K562 (cell line): ENCODE measurements at regions not wholly inside any gene's neighbourhood (a gene's known extent, or its start where the extent isn't known, plus 50 kb on each side); places are given as distances from the start of the nearest gene placed in this dataset.
"Not testable (repeated sequence)": the region's sequence is repeated elsewhere in the genome, so short reads cannot be mapped to it uniquely, and the experiment has no call there.

ENCODE experiments used
- ATAC-seq: fragments of 200-7000 bp; cut with Tn5 transposase; 3 replicates; pipeline ENCODE4 v1.9.1; 2020; ENCODE audit warnings: moderate library complexity
- BruUV-seq: library from RNA; stranded (reverse); fragments of 400-500 nt; replicated peaks from 2 replicates; lab custom pipeline; 2021; lab: Mats Ljungman, UMichigan
- CTCF ChIA-PET: fragments of 300-600 bp; formaldehyde crosslinking; extraction: SDS; loops from one replicate; lab custom pipeline; 2021; ENCODE audit warnings: low intra/inter-chr PET ratio; lab: Yijun Ruan, JAX
- POLR2A ChIA-PET: fragments of 300-600, 350-650 bp; sonication (Branson Sonifier 250); formaldehyde crosslinking; extraction: SDS; loops from one replicate; lab custom pipeline; 2021; ENCODE audit warnings: antibody characterized with exemption, inconsistent platforms; lab: Yijun Ruan, JAX
- DNase-seq, 4 experiments: peaks; one replicate each; pipeline versions ENCODE4 v3.0.0 to v3.0.0-alpha.2; 2011 to 2018; ENCODE audit warnings: low spot score in 3 of 4, mixed read lengths in 3 of 4; ENCODE audit errors: extremely low read depth in 1 of 4
- FAIRE-seq: peaks from 2 replicates; lab custom pipeline; 2011; peaks lifted over from hg19 to GRCh38; lab: Jason Lieb, UNC
- H2AFZ ChIP-seq: 2 replicates; pipeline ENCODE4 v1.6.0; 2011; ENCODE audit warnings: low read depth, low read length, control low read depth, inconsistent platforms
- H3K27ac ChIP-seq: fragments of 200-600 bp; 3 replicates; pipeline ENCODE4 v1.8.0; 2011; ENCODE audit warnings: low read depth, mild to moderate bottlenecking, control low read depth, inconsistent platforms, low read length, moderate library complexity, mixed read lengths; ENCODE audit errors: extremely low read depth
- H3K27me3 ChIP-seq, 2 experiments: fragments of 300-600 bp in 1 of 2; 2 replicates in 1 of 2; 3 replicates in 1 of 2; pipeline versions ENCODE4 v1.6.0 to v1.8.0; 2011; ENCODE audit warnings: inconsistent platforms in 2 of 2, low read length in 2 of 2, mild to moderate bottlenecking in 1 of 2, mixed read lengths in 1 of 2, moderate library complexity in 1 of 2; ENCODE audit not compliant: control insufficient read depth in 2 of 2, insufficient read depth in 2 of 2
- H3K36me3 ChIP-seq: fragments of 300-600 bp; 3 replicates; pipeline ENCODE4 v1.8.0; 2011; ENCODE audit warnings: mild to moderate bottlenecking, low read length, inconsistent platforms; ENCODE audit not compliant: control insufficient read depth, insufficient read depth
- H3K4me1 ChIP-seq, 2 experiments: fragments of 200-600 bp in 1 of 2; replicated peaks in 1 of 2; 2 replicates in 1 of 2; 3 replicates in 1 of 2; pipeline versions ENCODE4 v1.5.1 to v1.8.0; 2011; ENCODE audit warnings: inconsistent platforms in 2 of 2, low read length in 2 of 2, mild to moderate bottlenecking in 1 of 2, mixed read lengths in 1 of 2, moderate library complexity in 1 of 2; ENCODE audit not compliant: control insufficient read depth in 2 of 2, insufficient read depth in 2 of 2
- H3K4me2 ChIP-seq: 2 replicates; pipeline ENCODE4 v1.6.1; 2011; ENCODE audit warnings: low read length, control low read depth, inconsistent platforms, mixed read lengths; ENCODE audit not compliant: insufficient read depth
- H3K4me3 ChIP-seq: fragments of 200-600 bp; sonication (generic), shearing (Covaris generic); 2 replicates; pipeline ENCODE4 v1.5.1; 2016; ENCODE audit warnings: control low read depth, inconsistent platforms
- H3K79me2 ChIP-seq: fragments of 200-600 bp; 3 replicates; pipeline ENCODE4 v1.8.0; 2011; ENCODE audit warnings: low read length, inconsistent platforms; ENCODE audit not compliant: control insufficient read depth, insufficient read depth
- H3K9ac ChIP-seq, 2 experiments: 2 replicates each; pipeline versions ENCODE4 v1.6.0 to v1.6.1; 2011; ENCODE audit warnings: low read depth in 2 of 2, low read length in 2 of 2, control low read depth in 1 of 2, inconsistent platforms in 1 of 2, mild to moderate bottlenecking in 1 of 2, mixed read lengths in 1 of 2; ENCODE audit not compliant: insufficient read depth in 1 of 2
- H3K9me1 ChIP-seq: one replicate; pipeline ENCODE4 v1.6.0; 2011; ENCODE audit warnings: inconsistent platforms, mild to moderate bottlenecking, low read length, moderate library complexity; ENCODE audit not compliant: control insufficient read depth, insufficient read depth
- H3K9me3 ChIP-seq: replicated peaks from 2 replicates; pipeline ENCODE4 v1.5.1; 2011; ENCODE audit warnings: low read depth, low read length, inconsistent platforms; ENCODE audit not compliant: control insufficient read depth, insufficient read depth
- H4K20me1 ChIP-seq: replicated peaks from 2 replicates; pipeline ENCODE4 v1.6.1; 2011; ENCODE audit warnings: low read length, inconsistent platforms, mixed read lengths; ENCODE audit not compliant: control insufficient read depth, insufficient read depth
- C11orf30 ChIP-seq: fragments of 450-650 bp; IDR thresholded peaks from 2 replicates; pipeline ENCODE4 v1.6.1; 2016; ENCODE audit warnings: low read depth, mild to moderate bottlenecking
- HNRNPL ChIP-seq: fragments of 200-400 bp; formaldehyde crosslinking; IDR thresholded peaks from 2 replicates; pipeline ENCODE4 v1.6.1; 2017; ENCODE audit warnings: low read depth, mild to moderate bottlenecking, low read length
- MAFG ChIP-seq: fragments of 450-650 bp; conservative IDR thresholded peaks from 2 replicates; pipeline ENCODE4 v1.6.1; 2016; ENCODE audit warnings: missing genetic modification characterization, missing compliant biosample characterization
- MTA2 ChIP-seq: fragments of 450-650 bp; IDR thresholded peaks from 2 replicates; pipeline ENCODE4 v1.6.1; 2016; ENCODE audit warnings: low read depth
- SUPT5H ChIP-seq: fragments of 450-650 bp; IDR thresholded peaks from 2 replicates; pipeline ENCODE4 v1.6.1; 2016
- U2AF2 ChIP-seq: fragments of 200-400 bp; formaldehyde crosslinking; optimal IDR thresholded peaks from 2 replicates; pipeline ENCODE3; 2017; ENCODE audit warnings: low read depth, mild to moderate bottlenecking, low read length
- ZNF224 ChIP-seq: sonication (generic); formaldehyde crosslinking; IDR thresholded peaks from 2 replicates; pipeline ENCODE4 v1.8.0; 2022; ENCODE audit warnings: mild to moderate bottlenecking, missing genetic modification reagents
- ZNF316 ChIP-seq: fragments of 450-650 bp; IDR thresholded peaks from 2 replicates; pipeline ENCODE4 v1.6.1; 2016
- ZNF764 ChIP-seq: fragments of 250-450 bp; sonication (Bioruptor Pico); IDR thresholded peaks from 2 replicates; pipeline ENCODE4 v1.4.0; 2020; ENCODE audit warnings: low read depth, mild to moderate bottlenecking, moderate library complexity
- ZNF830 ChIP-seq: fragments of 250-450 bp; sonication (Bioruptor Pico); IDR thresholded peaks from 2 replicates; pipeline ENCODE4 v1.5.0; 2021; ENCODE audit warnings: mild to moderate bottlenecking
- WGBS: fragments of 100-300 bp; shearing (Covaris generic); methylation state at CpG from one replicate; pipeline ENCODE4 v1.1.6; 2016; ENCODE audit warnings: low coverage, mixed read lengths; ENCODE audit not compliant: insufficient coverage; ENCODE audit errors: missing lambda C conversion rate; 5-methylcytosine and 5-hydroxymethylcytosine counted together
- in situ Hi-C: fragments of 300-500 bp; cut with MboI; formaldehyde crosslinking; loops from 4 replicates; pipeline ENCODE4 v1.15.0; 2018; ENCODE audit warnings: inconsistent platforms, mixed read lengths
- intact Hi-C: fragments of 100-400 bp; cut with micrococcal nuclease; formaldehyde crosslinking; loops from 2 replicates; pipeline ENCODE4 v1.14.2; 2022
- TF ChIP-seq, protein P1 (sequence below): fragments of 450-650 bp; formaldehyde crosslinking; conservative IDR thresholded peaks from 2 replicates; pipeline ENCODE4 v1.4.0; 2022; ENCODE audit warnings: mild to moderate bottlenecking, missing genetic modification characterization
- TF ChIP-seq, protein P2 (sequence below): conservative IDR thresholded peaks from 2 replicates; pipeline ENCODE4 v1.6.1; 2011; ENCODE audit warnings: low read depth, mild to moderate bottlenecking, low read length; ENCODE audit not compliant: control insufficient read depth
- TF ChIP-seq, protein P3 (sequence below): fragments of 250-450 bp; sonication (Bioruptor Pico); IDR thresholded peaks from 2 replicates; pipeline ENCODE4 v1.4.0; 2020; ENCODE audit warnings: mild to moderate bottlenecking

DNA sequence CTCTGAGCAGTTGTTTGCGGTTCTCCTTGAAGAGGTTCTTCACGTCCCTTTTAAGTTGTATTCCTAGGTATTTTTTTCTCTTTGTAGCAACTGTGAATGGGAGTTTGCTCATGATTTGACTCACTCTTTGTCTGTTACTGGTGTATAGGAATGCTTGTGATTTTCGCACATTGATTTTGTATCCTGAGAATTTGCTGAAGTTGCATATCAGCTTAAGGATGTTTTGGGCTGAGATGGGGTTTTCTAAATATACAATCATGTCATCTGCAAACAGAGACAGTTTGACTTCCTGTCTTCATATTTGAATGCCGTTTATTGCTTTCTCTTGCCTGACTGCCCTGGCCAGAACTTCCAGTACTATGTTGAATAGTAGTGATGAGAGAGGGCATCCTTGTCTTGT is 122.5 kb upstream of the CCDC85A start:
- BruUV-seq, ATAC-seq, H3K4me2 ChIP-seq, H3K4me3 ChIP-seq, intact Hi-C loops, H3K36me3 ChIP-seq, H2AFZ ChIP-seq, H3K4me1 ChIP-seq, FAIRE-seq, H3K9me1 ChIP-seq, H4K20me1 ChIP-seq, in situ Hi-C loops, H3K9me3 ChIP-seq: not testable (repeated sequence)
- 0% methylated on average over 4 of the region's 4 CpGs for whole genome bisulfite sequencing
- TF ChIP-seq ZNF316, result peak; percentile 52
- 0 out of 2 replicates have a peak, but pooled peaks have one; percentile 21 for TF ChIP-seq C11orf30
- TF ChIP-seq, all 486 proteins: peak for 2; not testable (repeated sequence) for 484
- H3K27ac ChIP-seq, DNase-seq, H3K27me3 ChIP-seq, H3K9ac ChIP-seq, CTCF ChIA-PET, H3K79me2 ChIP-seq, POLR2A ChIA-PET: not testable (repeated sequence)

DNA sequence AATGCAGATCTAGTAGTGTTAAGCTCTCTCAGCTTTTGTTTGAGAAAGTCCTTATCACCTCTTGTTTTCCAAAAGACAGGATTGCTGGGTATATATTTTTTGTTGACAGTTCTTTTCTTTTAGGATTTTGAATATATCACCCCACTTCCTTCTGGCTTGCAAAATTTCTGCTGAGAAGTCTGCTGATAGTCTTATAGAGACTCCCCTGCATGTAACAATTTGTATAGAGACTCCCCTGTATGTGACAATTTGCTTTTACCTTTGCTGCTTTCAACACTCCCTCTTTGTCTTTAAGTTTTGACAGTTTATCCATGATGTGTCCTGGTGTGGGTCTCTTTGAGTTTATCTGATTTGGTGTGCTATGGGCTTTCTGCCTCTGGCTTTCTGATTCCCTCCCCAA is 115.0 kb upstream of the CCDC85A start:
- Histone ChIP-seq H3K9ac (no peak overlapping the region), H3K4me3 (no peak overlapping the region), H3K27me3 (no peaks in the 10 kb centered on the region; a peak in 1 of 5 replicates), H3K9me1 (no peaks in the 10 kb centered on the region), H3K4me1 (no peaks in the 10 kb centered on the region), H3K36me3 (no peaks in the 10 kb centered on the region), H3K9me3 (no peaks in the 10 kb centered on the region), H2AFZ (no peak overlapping the region), H3K4me2 (no peak overlapping the region), H3K27ac (no peak overlapping the region), H4K20me1 (no peaks in the 10 kb centered on the region), H3K79me2 (no peaks in the 10 kb centered on the region)
- in situ Hi-C loops (no loop called here), intact Hi-C loops (no loop called here)
- DNase-seq (no peak), ATAC-seq (no peak), FAIRE-seq (no peak)
- TF ChIP-seq U2AF2 (no peak), MAFG (no peak), ZNF764 (CRISPR knock-in tag) (no peak), SUPT5H (no peak), HNRNPL (no peak), ZNF224 (no peak), MTA2 (no peak), ZNF830 (CRISPR knock-in tag) (no peak)
- TF ChIP-seq, protein P1, sequence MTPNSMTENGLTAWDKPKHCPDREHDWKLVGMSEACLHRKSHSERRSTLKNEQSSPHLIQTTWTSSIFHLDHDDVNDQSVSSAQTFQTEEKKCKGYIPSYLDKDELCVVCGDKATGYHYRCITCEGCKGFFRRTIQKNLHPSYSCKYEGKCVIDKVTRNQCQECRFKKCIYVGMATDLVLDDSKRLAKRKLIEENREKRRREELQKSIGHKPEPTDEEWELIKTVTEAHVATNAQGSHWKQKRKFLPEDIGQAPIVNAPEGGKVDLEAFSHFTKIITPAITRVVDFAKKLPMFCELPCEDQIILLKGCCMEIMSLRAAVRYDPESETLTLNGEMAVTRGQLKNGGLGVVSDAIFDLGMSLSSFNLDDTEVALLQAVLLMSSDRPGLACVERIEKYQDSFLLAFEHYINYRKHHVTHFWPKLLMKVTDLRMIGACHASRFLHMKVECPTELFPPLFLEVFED (CRISPR knock-in tag), result no peak
- TF ChIP-seq, protein P2, sequence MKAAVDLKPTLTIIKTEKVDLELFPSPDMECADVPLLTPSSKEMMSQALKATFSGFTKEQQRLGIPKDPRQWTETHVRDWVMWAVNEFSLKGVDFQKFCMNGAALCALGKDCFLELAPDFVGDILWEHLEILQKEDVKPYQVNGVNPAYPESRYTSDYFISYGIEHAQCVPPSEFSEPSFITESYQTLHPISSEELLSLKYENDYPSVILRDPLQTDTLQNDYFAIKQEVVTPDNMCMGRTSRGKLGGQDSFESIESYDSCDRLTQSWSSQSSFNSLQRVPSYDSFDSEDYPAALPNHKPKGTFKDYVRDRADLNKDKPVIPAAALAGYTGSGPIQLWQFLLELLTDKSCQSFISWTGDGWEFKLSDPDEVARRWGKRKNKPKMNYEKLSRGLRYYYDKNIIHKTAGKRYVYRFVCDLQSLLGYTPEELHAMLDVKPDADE, result no peak
- TF ChIP-seq, protein P3, sequence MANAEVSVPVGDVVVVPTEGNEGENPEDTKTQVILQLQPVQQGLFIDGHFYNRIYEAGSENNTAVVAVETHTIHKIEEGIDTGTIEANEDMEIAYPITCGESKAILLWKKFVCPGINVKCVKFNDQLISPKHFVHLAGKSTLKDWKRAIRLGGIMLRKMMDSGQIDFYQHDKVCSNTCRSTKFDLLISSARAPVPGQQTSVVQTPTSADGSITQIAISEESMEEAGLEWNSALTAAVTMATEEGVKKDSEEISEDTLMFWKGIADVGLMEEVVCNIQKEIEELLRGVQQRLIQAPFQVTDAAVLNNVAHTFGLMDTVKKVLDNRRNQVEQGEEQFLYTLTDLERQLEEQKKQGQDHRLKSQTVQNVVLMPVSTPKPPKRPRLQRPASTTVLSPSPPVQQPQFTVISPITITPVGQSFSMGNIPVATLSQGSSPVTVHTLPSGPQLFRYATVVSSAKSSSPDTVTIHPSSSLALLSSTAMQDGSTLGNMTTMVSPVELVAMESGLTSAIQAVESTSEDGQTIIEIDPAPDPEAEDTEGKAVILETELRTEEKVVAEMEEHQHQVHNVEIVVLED, result no peak
- ChIA-PET CTCF (no interaction called here), POLR2A (interaction anchor here (0.6 kb wide), 1 partner anchor 10 kb away, joined by 3 read pairs; no protein-coding TSS in a partner anchor)
- no TSS peak for BruUV-seq
